CD14-positive monocyte (primary cell): ENCODE measurements at regions not wholly inside any gene's neighbourhood (a gene's known extent, or its start where the extent isn't known, plus 50 kb on each side); places are given as distances from the start of the nearest gene placed in this dataset.

Experiments
- DNase-seq, 3 donors: peaks; one replicate each; pipeline ENCODE4 v3.0.0-alpha.2; 2011 to 2022
- H2AFZ ChIP-seq: 2 replicates; pipeline ENCODE4 v1.6.0; 2012; ENCODE audit warnings: mild to moderate bottlenecking, low read depth, low read length, inconsistent platforms; ENCODE audit not compliant: insufficient read depth, poor library complexity, severe bottlenecking
- H3K27ac ChIP-seq, 2 donors: 1 replicate in 1 of 2; 2 replicates in 1 of 2; pipeline ENCODE4 v1.5.1; 2012 to 2013; ENCODE audit warnings: low read length in 2 of 2, control low read depth in 1 of 2, inconsistent platforms in 1 of 2, low read depth in 1 of 2, mild to moderate bottlenecking in 1 of 2
- H3K27me3 ChIP-seq, 2 donors: one replicate each; pipeline versions ENCODE4 v1.6.0 to v1.6.1; 2011 to 2013; ENCODE audit warnings: low read length in 2 of 2; ENCODE audit not compliant: control insufficient read depth in 2 of 2, insufficient read depth in 2 of 2
- H3K36me3 ChIP-seq, 2 donors: replicated peaks in 1 of 2; 1 replicate in 1 of 2; 2 replicates in 1 of 2; pipeline versions ENCODE4 v1.5.1 to v1.6.1; 2012 to 2013; ENCODE audit warnings: low read length in 2 of 2, control low read depth in 1 of 2, inconsistent platforms in 1 of 2, mild to moderate bottlenecking in 1 of 2; ENCODE audit not compliant: insufficient read depth in 2 of 2, control insufficient read depth in 1 of 2
- H3K4me1 ChIP-seq, 2 donors: 1 replicate in 1 of 2; 2 replicates in 1 of 2; pipeline versions ENCODE4 v1.5.1 to v1.6.1; 2012 to 2013; ENCODE audit warnings: low read length in 2 of 2, control low read depth in 1 of 2, inconsistent platforms in 1 of 2, mild to moderate bottlenecking in 1 of 2, moderate library complexity in 1 of 2; ENCODE audit not compliant: insufficient read depth in 2 of 2, control insufficient read depth in 1 of 2
- H3K4me2 ChIP-seq: replicated peaks from 2 replicates; pipeline ENCODE3; 2012; ENCODE audit warnings: low read length, moderate library complexity, mild to moderate bottlenecking; ENCODE audit not compliant: poor library complexity, severe bottlenecking; ENCODE audit errors: extremely low read depth
- H3K4me3 ChIP-seq, 3 experiments: fragments of 200-600 bp in 1 of 3; sonication (generic) in 1 of 3; replicated peaks in 1 of 3; 1 replicate in 2 of 3; 2 replicates in 1 of 3; pipeline ENCODE4 v1.5.1; 2011 to 2013; ENCODE audit warnings: low read length in 3 of 3, mild to moderate bottlenecking in 3 of 3, control low read depth in 2 of 3, low read depth in 2 of 3, inconsistent platforms in 1 of 3, moderate library complexity in 1 of 3
- H3K79me2 ChIP-seq: 2 replicates; pipeline ENCODE4 v1.6.0; 2012; ENCODE audit warnings: mild to moderate bottlenecking, control low read depth, inconsistent platforms, low read length, moderate library complexity; ENCODE audit not compliant: insufficient read depth
- H3K9ac ChIP-seq: 2 replicates; pipeline ENCODE4 v1.6.0; 2017; ENCODE audit warnings: low read length, mild to moderate bottlenecking; ENCODE audit not compliant: insufficient read depth, poor library complexity, severe bottlenecking
- H3K9me3 ChIP-seq, 2 donors: replicated peaks in 1 of 2; 1 replicate in 1 of 2; 2 replicates in 1 of 2; pipeline versions ENCODE4 v1.5.1 to v1.6.1; 2012 to 2013; ENCODE audit warnings: low read length in 2 of 2, control low read depth in 1 of 2; ENCODE audit not compliant: control insufficient read depth in 1 of 2, insufficient read depth in 1 of 2
- H4K20me1 ChIP-seq: 2 replicates; pipeline ENCODE4 v1.6.0; 2012; ENCODE audit warnings: mild to moderate bottlenecking, low read length, control low read depth, moderate library complexity; ENCODE audit not compliant: insufficient read depth
- H3K27ac Mint-ChIP-seq, 7 donors: one replicate each; pipeline ENCODE4 v1.8.0; 2020; ENCODE audit warnings: mild to moderate bottlenecking in 7 of 7, mixed read lengths in 7 of 7, moderate library complexity in 6 of 7, inconsistent platforms in 2 of 7
- H3K27me3 Mint-ChIP-seq, 3 donors: one replicate each; pipeline ENCODE4 v1.8.0; 2021 to 2022; ENCODE audit warnings: low read depth in 3 of 3, mild to moderate bottlenecking in 3 of 3, mixed read lengths in 3 of 3, moderate library complexity in 3 of 3, inconsistent platforms in 1 of 3
- H3K36me3 Mint-ChIP-seq, 2 donors: one replicate each; pipeline ENCODE4 v1.8.0; 2020; ENCODE audit warnings: mixed read lengths in 2 of 2, inconsistent platforms in 1 of 2, mild to moderate bottlenecking in 1 of 2
- H3K4me1 Mint-ChIP-seq: one replicate; pipeline ENCODE4 v1.8.0; 2020; ENCODE audit warnings: mild to moderate bottlenecking, mixed read lengths
- H3K4me3 Mint-ChIP-seq, 2 donors: one replicate each; pipeline ENCODE4 v1.8.0; 2020; ENCODE audit warnings: mild to moderate bottlenecking in 2 of 2, mixed read lengths in 2 of 2, moderate library complexity in 1 of 2
- H3K9me3 Mint-ChIP-seq, 7 donors: one replicate each; pipeline ENCODE4 v1.8.0; 2020 to 2022; ENCODE audit warnings: mixed read lengths in 7 of 7, mild to moderate bottlenecking in 6 of 7, moderate library complexity in 6 of 7, inconsistent platforms in 2 of 7
- WGBS: methylation state at CpG from one replicate; pipeline ENCODE4 v1.1.5; 2013; ENCODE audit warnings: missing lambda C conversion rate; ENCODE audit not compliant: insufficient coverage; 5-methylcytosine and 5-hydroxymethylcytosine counted together
- intact Hi-C, 2 donors: fragments of 100-400 bp; cut with micrococcal nuclease; formaldehyde crosslinking; loops; one replicate each; pipeline versions ENCODE4 v1.15.0 to v1.15.1; 2023
- TF ChIP-seq, protein P1 (sequence below): fragments of 200-600 bp; IDR thresholded peaks from one replicate; pipeline ENCODE4 v1.8.0; 2022; ENCODE audit warnings: antibody characterized with exemption, mild to moderate bottlenecking

DNA sequence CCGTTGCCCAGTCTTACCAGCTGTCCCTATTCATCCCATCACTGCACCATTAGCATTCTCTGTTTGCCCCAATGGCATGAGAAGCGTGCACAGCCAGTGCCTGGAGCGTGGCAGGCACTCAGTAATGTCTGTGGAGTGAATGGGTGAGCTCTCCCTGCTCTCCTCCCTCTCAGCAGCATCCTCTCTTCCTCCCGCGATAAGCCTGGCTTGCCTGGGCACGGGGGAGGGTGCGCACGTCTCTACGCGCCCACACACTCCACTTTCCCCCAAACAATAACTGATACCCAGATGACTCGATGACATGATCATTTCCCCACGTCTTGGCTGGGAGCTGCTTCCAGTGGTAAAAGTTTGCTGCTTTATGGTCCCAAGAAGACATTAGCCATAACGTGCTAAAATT is 81.8 kb upstream of the LINGO1 start:
- H3K4me2 ChIP-seq: no peak overlapping the region
- TF ChIP-seq, protein P1, sequence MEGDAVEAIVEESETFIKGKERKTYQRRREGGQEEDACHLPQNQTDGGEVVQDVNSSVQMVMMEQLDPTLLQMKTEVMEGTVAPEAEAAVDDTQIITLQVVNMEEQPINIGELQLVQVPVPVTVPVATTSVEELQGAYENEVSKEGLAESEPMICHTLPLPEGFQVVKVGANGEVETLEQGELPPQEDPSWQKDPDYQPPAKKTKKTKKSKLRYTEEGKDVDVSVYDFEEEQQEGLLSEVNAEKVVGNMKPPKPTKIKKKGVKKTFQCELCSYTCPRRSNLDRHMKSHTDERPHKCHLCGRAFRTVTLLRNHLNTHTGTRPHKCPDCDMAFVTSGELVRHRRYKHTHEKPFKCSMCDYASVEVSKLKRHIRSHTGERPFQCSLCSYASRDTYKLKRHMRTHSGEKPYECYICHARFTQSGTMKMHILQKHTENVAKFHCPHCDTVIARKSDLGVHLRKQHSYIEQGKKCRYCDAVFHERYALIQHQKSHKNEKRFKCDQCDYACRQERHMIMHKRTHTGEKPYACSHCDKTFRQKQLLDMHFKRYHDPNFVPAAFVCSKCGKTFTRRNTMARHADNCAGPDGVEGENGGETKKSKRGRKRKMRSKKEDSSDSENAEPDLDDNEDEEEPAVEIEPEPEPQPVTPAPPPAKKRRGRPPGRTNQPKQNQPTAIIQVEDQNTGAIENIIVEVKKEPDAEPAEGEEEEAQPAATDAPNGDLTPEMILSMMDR: no peak
- H2AFZ ChIP-seq: no peak overlapping the region
- no peak for DNase-seq
- no peaks in the 10 kb centered on the region for H4K20me1 ChIP-seq
- intact Hi-C loops: no loop called here
- no peaks in the 10 kb centered on the region for H3K36me3 Mint-ChIP-seq
- H3K27ac Mint-ChIP-seq: no peak overlapping the region
- H3K27ac ChIP-seq: no peak overlapping the region
- H3K4me1 Mint-ChIP-seq: no peaks in the 10 kb centered on the region
- 83% methylated on average over 8 of the region's 13 CpGs for WGBS
- H3K27me3 Mint-ChIP-seq: peaks cover 6 to 8% (median 7%) of the 10 kb centered on the region in 3 donors
- H3K4me3 ChIP-seq: no peak overlapping the region
- no peak overlapping the region for H3K9ac ChIP-seq
- H3K4me3 Mint-ChIP-seq: no peak overlapping the region
- no peaks in the 10 kb centered on the region for H3K36me3 ChIP-seq
- H3K9me3 Mint-ChIP-seq: peaks cover 0 to 2% (median 0%) of the 10 kb centered on the region in 7 donors
- H3K27me3 ChIP-seq: no peaks in the 10 kb centered on the region
- H3K79me2 ChIP-seq: no peaks in the 10 kb centered on the region
- H3K9me3 ChIP-seq: no peaks in the 10 kb centered on the region
- H3K4me1 ChIP-seq: no peaks in the 10 kb centered on the region

DNA sequence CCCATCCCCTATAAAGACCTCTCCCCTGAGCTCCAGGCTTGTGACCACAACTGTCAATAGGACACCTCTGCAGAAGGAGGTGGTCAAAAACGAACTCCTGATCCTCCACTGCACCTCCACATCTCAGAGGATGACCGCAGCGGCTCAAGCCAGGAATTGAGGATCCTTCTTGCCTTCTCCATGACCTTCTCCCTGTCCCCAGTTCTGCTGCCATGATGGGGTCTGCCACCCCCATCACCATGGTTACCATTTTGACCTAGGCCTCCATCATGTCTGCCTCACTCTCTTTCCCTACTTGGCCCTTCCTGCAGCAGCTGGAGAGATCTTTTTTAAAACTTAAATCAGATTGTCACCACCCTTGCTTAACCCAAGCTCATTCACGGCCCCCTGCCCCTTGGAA is 81.3 kb upstream of the LINGO1 start:
- Histone ChIP-seq H3K27me3 (no peaks in the 10 kb centered on the region), H3K9ac (no peak overlapping the region), H3K36me3 (no peaks in the 10 kb centered on the region), H3K4me2 (no peak overlapping the region), H3K27ac (no peak overlapping the region), H3K4me1 (no peaks in the 10 kb centered on the region), H3K79me2 (no peaks in the 10 kb centered on the region), H2AFZ (no peak overlapping the region), H3K4me3 (no peak overlapping the region), H3K9me3 (no peaks in the 10 kb centered on the region), H4K20me1 (no peaks in the 10 kb centered on the region)
- Mint-ChIP-seq H3K9me3 (peaks cover 0 to 2% (median 0%) of the 10 kb centered on the region in 7 donors), H3K4me3 (no peak overlapping the region), H3K4me1 (no peaks in the 10 kb centered on the region), H3K27me3 (peaks cover 6 to 8% (median 7%) of the 10 kb centered on the region in 3 donors), H3K36me3 (no peaks in the 10 kb centered on the region), H3K27ac (no peak overlapping the region)
- TF ChIP-seq, protein P1: no peak
- DNase-seq: no peak
- 50% methylated on average over 4 of the region's 4 CpGs for WGBS
- intact Hi-C loops: no loop called here
